ENCODE measurements at regions not wholly inside any gene's neighbourhood (a gene's known extent, or its start where the extent isn't known, plus 50 kb on each side); places are given as distances from the start of the nearest gene placed in this dataset.

- no peak overlapping the region for H3K4me3 ChIP-seq (ENCODE audit: low read depth in 1 of 2, low read length in 2 of 2)
- H3K4me1 ChIP-seq (ENCODE audit: control insufficient read depth in 1 of 2, insufficient read depth in 2 of 2, low read length in 2 of 2): no peaks in the 10 kb centered on the region
- no peaks in the 10 kb centered on the region for H3K36me3 ChIP-seq (ENCODE audit: control insufficient read depth in 1 of 2, insufficient read depth in 2 of 2, low read length in 2 of 2)
- H3K9me3 ChIP-seq (ENCODE audit: control insufficient read depth in 1 of 2, low read length in 2 of 2): peaks cover 0 to 4% of the 10 kb centered on the region in 2 donors
- no peak overlapping the region for H3K9ac ChIP-seq (ENCODE audit: low read depth in 1 of 2, low read length in 2 of 2)
- no peaks in the 10 kb centered on the region for H3K27me3 ChIP-seq (ENCODE audit: control insufficient read depth in 1 of 2, insufficient read depth in 2 of 2, low read length in 2 of 2)
- H3K27ac ChIP-seq (ENCODE audit: low read depth, low read length): no peak overlapping the region
These were observed 151.0 kb upstream of the HDAC9 start for GRCh38 chr7:18344536-18344935.

DNA sequence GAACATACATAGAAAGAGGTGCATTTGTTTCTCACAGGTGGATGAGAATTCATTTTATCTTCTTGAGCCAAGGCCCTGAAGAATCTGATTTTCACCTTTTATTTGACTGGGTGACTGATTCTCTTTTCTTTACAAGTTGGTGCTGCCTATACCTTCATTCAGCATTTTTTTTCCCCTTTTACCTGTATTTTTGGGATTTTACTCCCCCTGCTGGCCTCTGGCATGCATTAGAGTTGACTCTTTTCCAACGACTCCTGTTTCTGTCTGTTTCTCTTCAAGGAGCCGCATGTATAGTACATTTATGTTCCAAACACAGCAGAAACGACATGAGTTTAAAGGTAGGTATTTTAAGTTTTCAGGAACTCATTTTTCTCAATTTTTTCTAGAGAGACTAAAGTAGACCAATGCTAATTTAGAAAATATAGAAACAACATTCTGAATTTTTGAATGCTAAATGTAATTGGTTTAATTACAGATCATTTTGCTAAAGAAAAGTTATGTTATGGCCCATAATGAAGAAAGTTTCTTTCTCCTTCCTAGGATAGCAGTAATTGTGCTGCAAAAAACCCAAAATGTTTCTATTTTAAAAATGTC is 149.8 kb upstream of the HDAC9 start:
- no peak overlapping the region for H3K27ac ChIP-seq (ENCODE audit: low read depth, low read length)
- no peaks in the 10 kb centered on the region for H3K36me3 ChIP-seq (ENCODE audit: control insufficient read depth in 1 of 2, insufficient read depth in 2 of 2, low read length in 2 of 2)
- H3K9ac ChIP-seq (ENCODE audit: low read depth in 1 of 2, low read length in 2 of 2): no peak overlapping the region
- H3K4me1 ChIP-seq (ENCODE audit: control insufficient read depth in 1 of 2, insufficient read depth in 2 of 2, low read length in 2 of 2): no peaks in the 10 kb centered on the region
- peaks cover 0 to 3% of the 10 kb centered on the region in 2 donors for H3K9me3 ChIP-seq (ENCODE audit: control insufficient read depth in 1 of 2, low read length in 2 of 2)
- H3K27me3 ChIP-seq (ENCODE audit: control insufficient read depth in 1 of 2, insufficient read depth in 2 of 2, low read length in 2 of 2): no peaks in the 10 kb centered on the region
- no peak overlapping the region for H3K4me3 ChIP-seq (ENCODE audit: low read depth in 1 of 2, low read length in 2 of 2)

DNA sequence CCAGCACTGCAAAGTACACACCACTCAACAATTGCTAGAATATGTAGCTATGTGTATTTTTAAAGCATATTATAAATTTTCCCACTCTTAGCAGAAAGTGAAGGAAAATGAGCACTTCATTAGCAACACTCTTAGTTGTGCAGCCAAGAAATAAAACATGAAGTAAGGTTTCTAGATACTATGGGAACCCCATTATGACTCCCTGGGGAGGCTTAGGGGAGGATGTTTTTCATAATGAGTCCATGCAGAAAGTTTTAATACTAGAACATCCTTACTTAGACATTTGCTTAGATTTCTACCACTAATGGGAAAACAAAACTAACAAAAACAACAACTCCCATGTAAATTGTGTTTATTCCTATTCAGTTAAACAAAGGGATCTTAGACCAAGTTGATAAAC is 148.4 kb upstream of the HDAC9 start:
- no peaks in the 10 kb centered on the region for H3K9me3 ChIP-seq (ENCODE audit: control insufficient read depth in 1 of 2, low read length in 2 of 2)
- H3K4me3 ChIP-seq (ENCODE audit: low read depth in 1 of 2, low read length in 2 of 2): no peak overlapping the region
- no peaks in the 10 kb centered on the region for H3K4me1 ChIP-seq (ENCODE audit: control insufficient read depth in 1 of 2, insufficient read depth in 2 of 2, low read length in 2 of 2)
- no peak overlapping the region for H3K9ac ChIP-seq (ENCODE audit: low read depth in 1 of 2, low read length in 2 of 2)
- H3K36me3 ChIP-seq (ENCODE audit: control insufficient read depth in 1 of 2, insufficient read depth in 2 of 2, low read length in 2 of 2): no peaks in the 10 kb centered on the region
- no peaks in the 10 kb centered on the region for H3K27me3 ChIP-seq (ENCODE audit: control insufficient read depth in 1 of 2, insufficient read depth in 2 of 2, low read length in 2 of 2)
- no peak overlapping the region for H3K27ac ChIP-seq (ENCODE audit: low read depth, low read length)

DNA sequence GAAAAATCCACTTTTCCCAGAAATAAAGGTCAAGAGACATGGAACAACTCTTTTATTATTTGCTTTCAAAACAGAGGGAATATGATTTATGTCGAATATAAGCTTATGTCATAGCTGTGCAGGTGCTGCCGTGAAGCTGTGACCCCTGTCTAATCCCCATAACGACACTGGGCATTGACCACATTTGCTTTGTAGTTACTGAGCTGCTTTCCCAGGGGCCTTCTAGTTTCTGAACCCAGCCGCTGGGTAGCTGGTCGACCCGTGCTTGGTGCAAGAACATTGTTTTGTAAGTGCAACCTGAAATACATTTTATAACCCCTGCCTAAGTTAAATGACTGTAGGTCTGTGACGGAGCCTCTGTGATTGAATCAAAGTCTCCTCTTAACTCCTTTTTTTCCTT is 144.9 kb upstream of the HDAC9 start:
- no peaks in the 10 kb centered on the region for H3K4me1 ChIP-seq (ENCODE audit: control insufficient read depth in 1 of 2, insufficient read depth in 2 of 2, low read length in 2 of 2)

DNA sequence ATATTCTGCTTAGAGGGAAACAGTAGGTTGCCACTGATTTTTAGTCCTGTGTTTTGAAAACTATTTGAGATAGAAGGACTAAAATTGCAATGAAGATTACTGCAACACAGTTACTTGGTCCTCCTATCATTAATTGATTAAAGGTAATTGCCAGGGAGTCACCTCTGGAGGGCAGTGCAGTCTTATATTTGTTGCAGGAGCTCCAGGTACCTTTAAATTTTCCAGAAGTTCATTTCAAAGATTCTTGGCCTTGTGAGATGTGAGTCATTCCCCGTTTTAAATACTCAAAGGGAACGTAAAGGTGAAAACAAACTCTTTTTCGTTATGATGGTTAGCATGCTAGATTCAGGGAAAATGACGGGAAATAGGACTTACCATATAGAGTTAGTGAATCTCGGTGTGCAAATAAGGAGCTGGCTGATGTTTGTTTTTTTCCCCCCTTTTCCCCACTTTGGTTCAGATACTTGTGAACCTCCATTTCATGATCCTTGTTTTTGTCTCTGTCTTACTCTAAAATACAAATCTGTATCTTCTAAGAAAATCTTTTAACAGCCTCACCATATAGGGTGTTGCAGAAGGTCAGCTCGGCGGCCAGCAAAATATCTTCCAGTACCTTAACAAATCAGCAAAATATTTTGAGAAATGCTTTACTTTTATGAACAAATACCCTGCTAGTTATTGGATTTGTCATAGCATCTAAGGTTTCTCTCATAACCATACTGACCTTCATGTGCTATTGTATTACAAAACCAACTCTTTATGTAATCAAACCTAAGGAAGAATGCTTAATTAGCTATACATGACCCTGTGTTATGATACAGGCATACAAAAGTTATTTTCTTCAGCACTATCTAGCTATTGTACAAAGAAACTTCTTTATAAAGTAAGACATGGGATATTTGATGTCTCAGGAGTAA is 143.0 kb upstream of the HDAC9 start:
- Histone ChIP-seq H3K27ac (ENCODE audit: low read depth, low read length) (no peak overlapping the region), H3K4me3 (ENCODE audit: low read depth in 1 of 2, low read length in 2 of 2) (no peak overlapping the region), H3K9me3 (ENCODE audit: control insufficient read depth in 1 of 2, low read length in 2 of 2) (no peaks in the 10 kb centered on the region), H3K9ac (ENCODE audit: low read depth in 1 of 2, low read length in 2 of 2) (no peak overlapping the region), H3K36me3 (ENCODE audit: control insufficient read depth in 1 of 2, insufficient read depth in 2 of 2, low read length in 2 of 2) (no peaks in the 10 kb centered on the region), H3K4me1 (ENCODE audit: control insufficient read depth in 1 of 2, insufficient read depth in 2 of 2, low read length in 2 of 2) (no peaks in the 10 kb centered on the region), H3K27me3 (ENCODE audit: control insufficient read depth in 1 of 2, insufficient read depth in 2 of 2, low read length in 2 of 2) (no peaks in the 10 kb centered on the region)

More for the DNA sequence above, 144.9 kb upstream of the HDAC9 start:
- no peaks in the 10 kb centered on the region for H3K36me3 ChIP-seq (ENCODE audit: control insufficient read depth in 1 of 2, insufficient read depth in 2 of 2, low read length in 2 of 2)
- H3K9ac ChIP-seq (ENCODE audit: low read depth in 1 of 2, low read length in 2 of 2): no peak overlapping the region
- no peaks in the 10 kb centered on the region for H3K27me3 ChIP-seq (ENCODE audit: control insufficient read depth in 1 of 2, insufficient read depth in 2 of 2, low read length in 2 of 2)
- no peaks in the 10 kb centered on the region for H3K9me3 ChIP-seq (ENCODE audit: control insufficient read depth in 1 of 2, low read length in 2 of 2)
- no peak overlapping the region for H3K27ac ChIP-seq (ENCODE audit: low read depth, low read length)
- H3K4me3 ChIP-seq (ENCODE audit: low read depth in 1 of 2, low read length in 2 of 2): no peak overlapping the region

DNA sequence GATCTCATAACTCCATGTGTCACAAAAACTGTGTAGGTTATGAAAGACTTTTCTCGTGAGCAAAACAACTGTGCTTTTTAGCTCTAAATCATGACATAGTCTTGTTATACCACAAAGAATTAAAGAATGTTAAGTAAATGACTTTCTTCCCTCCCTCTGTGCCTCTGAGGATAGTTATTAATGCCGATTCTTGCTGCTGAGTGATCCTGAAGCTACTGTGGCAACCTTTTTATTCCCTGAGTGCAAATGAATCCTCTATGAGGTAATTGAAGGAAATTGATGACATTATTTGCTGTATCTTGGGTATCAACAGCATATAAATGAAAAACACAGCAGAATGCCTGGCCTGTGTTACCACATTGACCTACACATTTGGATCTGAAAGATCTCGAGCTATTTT is 142.2 kb upstream of the HDAC9 start:
- Histone ChIP-seq H3K27me3 (ENCODE audit: control insufficient read depth in 1 of 2, insufficient read depth in 2 of 2, low read length in 2 of 2) (no peaks in the 10 kb centered on the region), H3K4me1 (ENCODE audit: control insufficient read depth in 1 of 2, insufficient read depth in 2 of 2, low read length in 2 of 2) (no peaks in the 10 kb centered on the region), H3K4me3 (ENCODE audit: low read depth in 1 of 2, low read length in 2 of 2) (no peak overlapping the region), H3K36me3 (ENCODE audit: control insufficient read depth in 1 of 2, insufficient read depth in 2 of 2, low read length in 2 of 2) (no peaks in the 10 kb centered on the region), H3K27ac (ENCODE audit: low read depth, low read length) (no peak overlapping the region), H3K9ac (ENCODE audit: low read depth in 1 of 2, low read length in 2 of 2) (no peak overlapping the region), H3K9me3 (ENCODE audit: control insufficient read depth in 1 of 2, low read length in 2 of 2) (no peaks in the 10 kb centered on the region)

DNA sequence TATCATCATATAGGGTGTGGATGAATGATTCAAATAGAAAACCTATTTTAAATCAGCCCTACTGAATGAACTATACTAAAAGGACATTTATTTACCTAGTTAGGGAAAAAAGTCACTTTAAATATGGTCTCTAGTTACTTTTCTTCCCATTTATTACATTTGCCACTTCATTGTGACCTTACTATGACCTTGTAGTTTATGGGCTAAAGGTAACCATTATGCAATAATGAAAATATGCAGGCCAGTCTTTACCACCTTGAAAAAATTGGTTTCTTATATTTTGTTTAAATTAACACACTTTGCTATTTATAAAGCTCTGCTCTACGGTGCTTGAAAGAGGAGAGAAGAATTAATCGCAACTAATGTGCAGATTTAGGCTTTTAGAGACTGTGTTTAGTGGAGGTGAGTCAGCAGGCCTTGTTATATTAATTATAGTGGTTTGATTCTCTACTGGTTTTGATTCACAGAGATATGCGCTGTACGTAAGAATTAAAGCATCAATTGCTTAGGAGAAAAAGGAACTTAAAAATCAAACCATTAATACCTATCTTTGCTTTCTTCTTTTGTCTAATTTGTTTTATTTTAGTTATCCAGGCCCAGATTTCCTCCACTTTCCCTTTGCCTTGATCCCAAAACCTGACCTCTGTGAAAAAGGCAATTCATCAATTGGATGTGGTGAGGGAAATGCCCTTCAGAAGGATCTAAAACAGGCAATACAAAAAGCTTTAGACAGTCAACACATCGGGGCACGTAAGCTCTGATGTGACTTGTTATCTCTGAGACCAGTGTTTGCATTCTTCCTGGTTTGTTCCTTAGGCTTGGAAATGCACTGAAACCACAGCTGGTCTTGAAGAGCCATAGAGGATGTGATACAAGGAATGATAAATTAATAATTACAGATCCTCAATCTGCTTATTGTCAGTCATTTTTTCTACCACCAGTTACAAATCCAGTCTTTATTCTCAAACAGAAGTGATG is 141.2 kb upstream of the HDAC9 start:
- Histone ChIP-seq H3K27me3 (ENCODE audit: control insufficient read depth in 1 of 2, insufficient read depth in 2 of 2, low read length in 2 of 2) (no peaks in the 10 kb centered on the region), H3K27ac (ENCODE audit: low read depth, low read length) (no peak overlapping the region), H3K36me3 (ENCODE audit: control insufficient read depth in 1 of 2, insufficient read depth in 2 of 2, low read length in 2 of 2) (no peaks in the 10 kb centered on the region), H3K4me3 (ENCODE audit: low read depth in 1 of 2, low read length in 2 of 2) (no peak overlapping the region), H3K9me3 (ENCODE audit: control insufficient read depth in 1 of 2, low read length in 2 of 2) (no peaks in the 10 kb centered on the region), H3K9ac (ENCODE audit: low read depth in 1 of 2, low read length in 2 of 2) (no peak overlapping the region), H3K4me1 (ENCODE audit: control insufficient read depth in 1 of 2, insufficient read depth in 2 of 2, low read length in 2 of 2) (no peaks in the 10 kb centered on the region)

DNA sequence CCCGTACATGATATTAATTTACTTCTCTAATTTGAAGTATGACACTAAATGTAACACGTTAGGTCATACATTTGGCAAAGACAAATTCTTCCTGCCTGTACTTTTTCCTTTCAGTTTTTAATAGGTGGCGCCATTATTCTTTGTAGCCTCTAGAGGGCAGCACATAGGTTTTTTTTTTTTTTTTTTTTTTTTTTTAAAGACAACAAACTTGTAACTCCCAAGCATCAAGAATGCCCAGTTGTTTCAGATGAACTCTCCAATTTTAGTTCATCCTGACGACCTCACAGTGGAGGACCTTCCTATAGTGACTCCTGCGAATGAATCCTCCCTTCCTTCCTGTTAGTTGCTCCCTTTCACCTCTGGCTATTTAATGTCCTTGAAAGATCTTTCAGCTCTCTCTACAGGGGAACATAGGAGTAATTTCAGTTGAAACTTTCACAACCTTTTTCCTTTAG is 139.3 kb upstream of the HDAC9 start:
- no peaks in the 10 kb centered on the region for H3K36me3 ChIP-seq (ENCODE audit: control insufficient read depth in 1 of 2, insufficient read depth in 2 of 2, low read length in 2 of 2)
- H3K27me3 ChIP-seq (ENCODE audit: control insufficient read depth in 1 of 2, insufficient read depth in 2 of 2, low read length in 2 of 2): no peaks in the 10 kb centered on the region
- H3K9ac ChIP-seq (ENCODE audit: low read depth in 1 of 2, low read length in 2 of 2): no peak overlapping the region
- H3K9me3 ChIP-seq (ENCODE audit: control insufficient read depth in 1 of 2, low read length in 2 of 2): no peaks in the 10 kb centered on the region
- H3K4me3 ChIP-seq (ENCODE audit: low read depth in 1 of 2, low read length in 2 of 2): peak overlapping the region in 1 of 2 donors; percentile 3
- no peak overlapping the region for H3K27ac ChIP-seq (ENCODE audit: low read depth, low read length)
- no peaks in the 10 kb centered on the region for H3K4me1 ChIP-seq (ENCODE audit: control insufficient read depth in 1 of 2, insufficient read depth in 2 of 2, low read length in 2 of 2)

DNA sequence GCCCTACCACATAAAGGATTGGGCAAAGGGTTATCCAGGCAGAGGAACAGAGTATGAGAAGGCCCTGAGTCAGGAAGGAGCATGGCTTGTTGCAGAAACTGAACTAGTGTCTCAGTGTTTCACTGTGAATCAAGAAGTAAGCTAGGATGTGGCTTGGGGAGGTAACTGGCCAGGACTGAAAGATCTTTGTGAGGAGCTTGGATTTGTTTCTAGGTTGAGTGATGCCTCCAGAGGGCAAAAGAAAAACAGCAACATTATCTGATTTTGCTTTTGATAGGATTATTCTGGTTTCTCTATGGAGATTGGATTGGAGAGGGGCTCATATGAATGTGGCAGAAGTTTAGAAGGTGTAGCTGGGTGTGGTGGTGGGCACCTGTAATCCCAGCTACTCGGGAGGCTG is 137.9 kb upstream of the HDAC9 start:
- Histone ChIP-seq H3K36me3 (ENCODE audit: control insufficient read depth in 1 of 2, insufficient read depth in 2 of 2, low read length in 2 of 2) (no peaks in the 10 kb centered on the region), H3K9ac (ENCODE audit: low read depth in 1 of 2, low read length in 2 of 2) (no peak overlapping the region), H3K27ac (ENCODE audit: low read depth, low read length) (no peak overlapping the region), H3K4me3 (ENCODE audit: low read depth in 1 of 2, low read length in 2 of 2) (no peak overlapping the region), H3K4me1 (ENCODE audit: control insufficient read depth in 1 of 2, insufficient read depth in 2 of 2, low read length in 2 of 2) (no peaks in the 10 kb centered on the region), H3K27me3 (ENCODE audit: control insufficient read depth in 1 of 2, insufficient read depth in 2 of 2, low read length in 2 of 2) (no peaks in the 10 kb centered on the region), H3K9me3 (ENCODE audit: control insufficient read depth in 1 of 2, low read length in 2 of 2) (no peaks in the 10 kb centered on the region)

GRCh38 chr7:18361756-18362155 is 133.8 kb upstream of the HDAC9 start:
- Histone ChIP-seq H3K27ac (ENCODE audit: low read depth, low read length) (no peak overlapping the region), H3K27me3 (ENCODE audit: control insufficient read depth in 1 of 2, insufficient read depth in 2 of 2, low read length in 2 of 2) (no peaks in the 10 kb centered on the region), H3K36me3 (ENCODE audit: control insufficient read depth in 1 of 2, insufficient read depth in 2 of 2, low read length in 2 of 2) (no peaks in the 10 kb centered on the region), H3K4me1 (ENCODE audit: control insufficient read depth in 1 of 2, insufficient read depth in 2 of 2, low read length in 2 of 2) (no peaks in the 10 kb centered on the region), H3K9me3 (ENCODE audit: control insufficient read depth in 1 of 2, low read length in 2 of 2) (no peaks in the 10 kb centered on the region), H3K9ac (ENCODE audit: low read depth in 1 of 2, low read length in 2 of 2) (no peak overlapping the region), H3K4me3 (ENCODE audit: low read depth in 1 of 2, low read length in 2 of 2) (no peak overlapping the region)
